OCI-LY3 (cell line): ENCODE measurements at regions not wholly inside any gene's neighbourhood (a gene's known extent, or its start where the extent isn't known, plus 50 kb on each side); places are given as distances from the start of the nearest gene placed in this dataset.

ENCODE experiments used
- CTCF ChIP-seq: fragments of 200-600, 300-600 bp; sonication (generic); IDR thresholded peaks from 2 replicates; pipeline ENCODE4 v1.5.1; 2014; ENCODE audit warnings: antibody characterized with exemption, low read length, low read depth
- EZH2phosphoT487 ChIP-seq: fragments of 200-600 bp; shearing (Covaris generic); IDR thresholded peaks from 2 replicates; pipeline ENCODE4 v1.6.1; 2018; ENCODE audit warnings: antibody characterized with exemption, mixed run types, low read depth

- TF ChIP-seq EZH2phosphoT487 (no peak), CTCF (no peak)
These were observed 223.2 kb upstream of the COBL start for GRCh38 chr7:51539840-51540239.
